Loucy (cell line): ENCODE measurements at regions not wholly inside any gene's neighbourhood (a gene's known extent, or its start where the extent isn't known, plus 50 kb on each side); places are given as distances from the start of the nearest gene placed in this dataset.

Source experiments
- EZH2phosphoT487 ChIP-seq: fragments of 200-600 bp; IDR thresholded peaks from 2 replicates; pipeline ENCODE4 v1.6.1; 2018; ENCODE audit warnings: antibody characterized with exemption, mild to moderate bottlenecking, moderate library complexity, borderline replicate concordance
- TF ChIP-seq, protein P1 (sequence below): fragments of 200-600 bp; sonication (generic); conservative IDR thresholded peaks from 2 replicates; pipeline ENCODE4 v1.5.1; 2014; ENCODE audit warnings: mild to moderate bottlenecking, antibody characterized with exemption, low read length

DNA sequence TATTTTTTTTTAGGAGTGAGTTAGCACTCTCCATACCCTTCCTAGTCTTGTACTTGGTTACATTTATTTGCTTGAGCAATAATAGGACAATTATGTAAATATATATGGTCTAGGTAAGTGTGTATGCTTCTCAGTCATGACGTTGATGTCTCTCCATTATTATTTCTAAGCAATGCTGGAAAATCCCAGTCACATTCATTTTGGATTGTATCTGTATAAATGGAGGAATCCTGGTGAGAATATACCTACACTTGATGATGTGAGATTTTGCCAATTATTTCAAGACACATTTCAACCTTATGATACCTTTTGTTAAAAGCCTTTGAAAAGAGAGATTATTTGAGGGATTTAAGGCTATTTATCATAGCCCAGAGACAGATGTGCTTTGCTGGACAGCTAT lies 2244.5 kb upstream of the WWC1 start:
- TF ChIP-seq, protein P1, sequence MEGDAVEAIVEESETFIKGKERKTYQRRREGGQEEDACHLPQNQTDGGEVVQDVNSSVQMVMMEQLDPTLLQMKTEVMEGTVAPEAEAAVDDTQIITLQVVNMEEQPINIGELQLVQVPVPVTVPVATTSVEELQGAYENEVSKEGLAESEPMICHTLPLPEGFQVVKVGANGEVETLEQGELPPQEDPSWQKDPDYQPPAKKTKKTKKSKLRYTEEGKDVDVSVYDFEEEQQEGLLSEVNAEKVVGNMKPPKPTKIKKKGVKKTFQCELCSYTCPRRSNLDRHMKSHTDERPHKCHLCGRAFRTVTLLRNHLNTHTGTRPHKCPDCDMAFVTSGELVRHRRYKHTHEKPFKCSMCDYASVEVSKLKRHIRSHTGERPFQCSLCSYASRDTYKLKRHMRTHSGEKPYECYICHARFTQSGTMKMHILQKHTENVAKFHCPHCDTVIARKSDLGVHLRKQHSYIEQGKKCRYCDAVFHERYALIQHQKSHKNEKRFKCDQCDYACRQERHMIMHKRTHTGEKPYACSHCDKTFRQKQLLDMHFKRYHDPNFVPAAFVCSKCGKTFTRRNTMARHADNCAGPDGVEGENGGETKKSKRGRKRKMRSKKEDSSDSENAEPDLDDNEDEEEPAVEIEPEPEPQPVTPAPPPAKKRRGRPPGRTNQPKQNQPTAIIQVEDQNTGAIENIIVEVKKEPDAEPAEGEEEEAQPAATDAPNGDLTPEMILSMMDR = no peak
- TF ChIP-seq EZH2phosphoT487 = no peak
